K562 (cell line): ENCODE measurements at regions not wholly inside any gene's neighbourhood (a gene's known extent, or its start where the extent isn't known, plus 50 kb on each side); places are given as distances from the start of the nearest gene placed in this dataset.

Source experiments
- ATAC-seq: fragments of 200-7000 bp; cut with Tn5 transposase; 3 replicates; pipeline ENCODE4 v1.9.1; 2020; ENCODE audit warnings: moderate library complexity
- BruUV-seq: library from RNA; stranded (reverse); fragments of 400-500 nt; replicated peaks from 2 replicates; lab custom pipeline; 2021; lab: Mats Ljungman, UMichigan
- CTCF ChIA-PET: fragments of 300-600 bp; formaldehyde crosslinking; extraction: SDS; loops from one replicate; lab custom pipeline; 2021; ENCODE audit warnings: low intra/inter-chr PET ratio; lab: Yijun Ruan, JAX
- POLR2A ChIA-PET: fragments of 300-600, 350-650 bp; sonication (Branson Sonifier 250); formaldehyde crosslinking; extraction: SDS; loops from one replicate; lab custom pipeline; 2021; ENCODE audit warnings: antibody characterized with exemption, inconsistent platforms; lab: Yijun Ruan, JAX
- DNase-seq, 4 experiments: peaks; one replicate each; pipeline versions ENCODE4 v3.0.0 to v3.0.0-alpha.2; 2011 to 2018; ENCODE audit warnings: low spot score in 3 of 4, mixed read lengths in 3 of 4; ENCODE audit errors: extremely low read depth in 1 of 4
- FAIRE-seq: peaks from 2 replicates; lab custom pipeline; 2011; peaks lifted over from hg19 to GRCh38; lab: Jason Lieb, UNC
- H2AFZ ChIP-seq: 2 replicates; pipeline ENCODE4 v1.6.0; 2011; ENCODE audit warnings: low read depth, low read length, control low read depth, inconsistent platforms
- H3K27ac ChIP-seq: fragments of 200-600 bp; 3 replicates; pipeline ENCODE4 v1.8.0; 2011; ENCODE audit warnings: low read depth, mild to moderate bottlenecking, control low read depth, inconsistent platforms, low read length, moderate library complexity, mixed read lengths; ENCODE audit errors: extremely low read depth
- H3K27me3 ChIP-seq, 2 experiments: fragments of 300-600 bp in 1 of 2; 2 replicates in 1 of 2; 3 replicates in 1 of 2; pipeline versions ENCODE4 v1.6.0 to v1.8.0; 2011; ENCODE audit warnings: inconsistent platforms in 2 of 2, low read length in 2 of 2, mild to moderate bottlenecking in 1 of 2, mixed read lengths in 1 of 2, moderate library complexity in 1 of 2; ENCODE audit not compliant: control insufficient read depth in 2 of 2, insufficient read depth in 2 of 2
- H3K36me3 ChIP-seq: fragments of 300-600 bp; 3 replicates; pipeline ENCODE4 v1.8.0; 2011; ENCODE audit warnings: mild to moderate bottlenecking, low read length, inconsistent platforms; ENCODE audit not compliant: control insufficient read depth, insufficient read depth
- H3K4me1 ChIP-seq, 2 experiments: fragments of 200-600 bp in 1 of 2; replicated peaks in 1 of 2; 2 replicates in 1 of 2; 3 replicates in 1 of 2; pipeline versions ENCODE4 v1.5.1 to v1.8.0; 2011; ENCODE audit warnings: inconsistent platforms in 2 of 2, low read length in 2 of 2, mild to moderate bottlenecking in 1 of 2, mixed read lengths in 1 of 2, moderate library complexity in 1 of 2; ENCODE audit not compliant: control insufficient read depth in 2 of 2, insufficient read depth in 2 of 2
- H3K4me2 ChIP-seq: 2 replicates; pipeline ENCODE4 v1.6.1; 2011; ENCODE audit warnings: low read length, control low read depth, inconsistent platforms, mixed read lengths; ENCODE audit not compliant: insufficient read depth
- H3K4me3 ChIP-seq: fragments of 200-600 bp; sonication (generic), shearing (Covaris generic); 2 replicates; pipeline ENCODE4 v1.5.1; 2016; ENCODE audit warnings: control low read depth, inconsistent platforms
- H3K79me2 ChIP-seq: fragments of 200-600 bp; 3 replicates; pipeline ENCODE4 v1.8.0; 2011; ENCODE audit warnings: low read length, inconsistent platforms; ENCODE audit not compliant: control insufficient read depth, insufficient read depth
- H3K9ac ChIP-seq, 2 experiments: 2 replicates each; pipeline versions ENCODE4 v1.6.0 to v1.6.1; 2011; ENCODE audit warnings: low read depth in 2 of 2, low read length in 2 of 2, control low read depth in 1 of 2, inconsistent platforms in 1 of 2, mild to moderate bottlenecking in 1 of 2, mixed read lengths in 1 of 2; ENCODE audit not compliant: insufficient read depth in 1 of 2
- H3K9me1 ChIP-seq: one replicate; pipeline ENCODE4 v1.6.0; 2011; ENCODE audit warnings: inconsistent platforms, mild to moderate bottlenecking, low read length, moderate library complexity; ENCODE audit not compliant: control insufficient read depth, insufficient read depth
- H3K9me3 ChIP-seq: replicated peaks from 2 replicates; pipeline ENCODE4 v1.5.1; 2011; ENCODE audit warnings: low read depth, low read length, inconsistent platforms; ENCODE audit not compliant: control insufficient read depth, insufficient read depth
- H4K20me1 ChIP-seq: replicated peaks from 2 replicates; pipeline ENCODE4 v1.6.1; 2011; ENCODE audit warnings: low read length, inconsistent platforms, mixed read lengths; ENCODE audit not compliant: control insufficient read depth, insufficient read depth
- CBFA2T3 ChIP-seq: fragments of 450-650 bp; IDR thresholded peaks from 2 replicates; pipeline ENCODE4 v1.6.1; 2017
- ILK ChIP-seq: fragments of 450-650 bp; IDR thresholded peaks from 2 replicates; pipeline ENCODE4 v1.6.1; 2016; ENCODE audit warnings: missing genetic modification characterization, low read depth, mild to moderate bottlenecking, missing compliant biosample characterization, moderate library complexity, borderline replicate concordance
- KAT7 ChIP-seq: sonication (generic); formaldehyde crosslinking; IDR thresholded peaks from 2 replicates; pipeline ENCODE4 v1.8.0; 2022; ENCODE audit warnings: missing genetic modification reagents, mild to moderate bottlenecking, borderline replicate concordance
- KLF6 ChIP-seq: fragments of 250-450 bp; sonication (Bioruptor Pico); IDR thresholded peaks from 2 replicates; pipeline ENCODE4 v1.4.0; 2020; ENCODE audit warnings: mild to moderate bottlenecking, moderate library complexity, borderline replicate concordance
- NBN ChIP-seq: fragments of 450-650 bp; IDR thresholded peaks from 2 replicates; pipeline ENCODE4 v1.6.1; 2016; ENCODE audit warnings: low read depth, mild to moderate bottlenecking
- NR4A1 ChIP-seq, 2 experiments: fragments of 250-450 bp in 1 of 2; fragments of 450-650 bp in 1 of 2; sonication (Bioruptor Pico) in 1 of 2; IDR thresholded peaks; 2 replicates each; pipeline versions ENCODE4 v1.4.0 to v1.6.1; 2016 to 2020; ENCODE audit warnings: mild to moderate bottlenecking in 2 of 2, missing compliant biosample characterization in 1 of 2, missing genetic modification characterization in 1 of 2, moderate library complexity in 1 of 2
- POLR3G ChIP-seq: IDR thresholded peaks from 2 replicates; pipeline ENCODE4 v1.6.1; 2011; ENCODE audit not compliant: insufficient read length, insufficient replicate concordance; ENCODE audit errors: extremely low read depth
- ZKSCAN1 ChIP-seq: fragments of 150-350 bp; IDR thresholded peaks from 2 replicates; pipeline ENCODE4 v1.6.1; 2016; ENCODE audit warnings: low read depth, low read length
- ZNF263 ChIP-seq: sonication (generic); formaldehyde crosslinking; IDR thresholded peaks from 2 replicates; pipeline ENCODE4 v1.8.0; 2022; ENCODE audit warnings: mild to moderate bottlenecking, missing genetic modification reagents, borderline replicate concordance
- ZSCAN32 ChIP-seq: fragments of 450-650 bp; formaldehyde crosslinking; IDR thresholded peaks from 2 replicates; pipeline ENCODE4 v1.4.0; 2020; ENCODE audit warnings: mild to moderate bottlenecking, moderate library complexity
- WGBS: fragments of 100-300 bp; shearing (Covaris generic); methylation state at CpG from one replicate; pipeline ENCODE4 v1.1.6; 2016; ENCODE audit warnings: low coverage, mixed read lengths; ENCODE audit not compliant: insufficient coverage; ENCODE audit errors: missing lambda C conversion rate; 5-methylcytosine and 5-hydroxymethylcytosine counted together
- in situ Hi-C: fragments of 300-500 bp; cut with MboI; formaldehyde crosslinking; loops from 4 replicates; pipeline ENCODE4 v1.15.0; 2018; ENCODE audit warnings: inconsistent platforms, mixed read lengths
- intact Hi-C: fragments of 100-400 bp; cut with micrococcal nuclease; formaldehyde crosslinking; loops from 2 replicates; pipeline ENCODE4 v1.14.2; 2022
- TF ChIP-seq, protein P1 (sequence below), 2 experiments: fragments of 450-650 bp in 1 of 2; sonication (generic) in 1 of 2; formaldehyde crosslinking; conservative IDR thresholded peaks; 2 replicates each; pipeline versions ENCODE4 v1.4.0 to v1.8.1; 2020 to 2022; ENCODE audit warnings: mild to moderate bottlenecking in 1 of 2, missing genetic modification reagents in 1 of 2

DNA sequence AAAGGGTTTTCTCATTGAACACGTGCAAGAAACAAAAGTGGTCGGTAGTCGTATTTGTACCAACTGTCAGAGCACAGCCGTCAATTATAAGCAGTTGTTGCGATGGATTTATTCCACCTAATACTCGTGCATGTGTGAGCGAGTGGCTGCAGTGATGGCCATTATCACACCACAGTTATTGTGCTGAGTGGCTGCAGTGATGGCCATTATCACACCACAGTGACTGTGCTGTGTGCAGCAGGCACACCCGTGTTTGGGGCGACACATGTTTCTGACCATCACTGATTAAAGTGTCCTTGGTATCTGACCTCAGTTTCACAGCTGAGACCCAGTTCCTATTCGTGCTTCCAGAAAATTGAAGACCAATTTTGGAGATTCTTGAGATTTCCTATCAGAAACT, 142.9 kb upstream of the PFKP start:
- Histone ChIP-seq H3K4me2 (no peak overlapping the region), H3K27me3 (peaks cover 31 to 59% of the 10 kb centered on the region in 2 experiments; a peak in 4 of 5 replicates), H4K20me1 (peaks cover 7% of the 10 kb centered on the region; the same call in 1 of the 2 replicates), H3K79me2 (no peaks in the 10 kb centered on the region), H3K9ac (no peak overlapping the region), H3K36me3 (no peaks in the 10 kb centered on the region), H2AFZ (no peak overlapping the region), H3K27ac (no peak overlapping the region), H3K4me3 (no peak overlapping the region), H3K4me1 (no peaks in the 10 kb centered on the region), H3K9me1 (no peaks in the 10 kb centered on the region), H3K9me3 (no peaks in the 10 kb centered on the region)
- CTCF ChIA-PET = no interaction called here
- intact Hi-C loops (no loop called here), in situ Hi-C loops (no loop called here)
- no peak for ATAC-seq
- no peak for FAIRE-seq
- no TSS peak for BruUV-seq
- POLR2A ChIA-PET = interaction anchor here (1.5 kb wide), 1 partner anchor 85 kb away, joined by 3 read pairs; no protein-coding TSS in a partner anchor
- WGBS = under 1% methylated on average over 10 of the region's 10 CpGs
- TF ChIP-seq NBN (no peak), ZNF263 (CRISPR knock-in tag) (no peak), NR4A1 (CRISPR knock-in tag; IDR thresholded peaks at IDR 0.05) (no peak), NR4A1 (tag; IDR thresholded peaks at IDR 0.05) (no peak), KLF6 (CRISPR knock-in tag) (no peak), CBFA2T3 (no peak), ZSCAN32 (CRISPR knock-in tag) (no peak), ZKSCAN1 (no peak), ILK (tag) (no peak), KAT7 (no peak), POLR3G (no peak)
- TF ChIP-seq, protein P1, sequence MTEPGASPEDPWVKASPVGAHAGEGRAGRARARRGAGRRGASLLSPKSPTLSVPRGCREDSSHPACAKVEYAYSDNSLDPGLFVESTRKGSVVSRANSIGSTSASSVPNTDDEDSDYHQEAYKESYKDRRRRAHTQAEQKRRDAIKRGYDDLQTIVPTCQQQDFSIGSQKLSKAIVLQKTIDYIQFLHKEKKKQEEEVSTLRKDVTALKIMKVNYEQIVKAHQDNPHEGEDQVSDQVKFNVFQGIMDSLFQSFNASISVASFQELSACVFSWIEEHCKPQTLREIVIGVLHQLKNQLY (CRISPR knock-in tag; conservative IDR thresholded peaks at IDR 0.05) = no peak
- DNase-seq = no peak
